ENCODE measurements at regions not wholly inside any gene's neighbourhood (a gene's known extent, or its start where the extent isn't known, plus 50 kb on each side); places are given as distances from the start of the nearest gene placed in this dataset.

GRCh38 chr7:81562581-81562980 is 207.3 kb downstream of the HGF start:
- Histone ChIP-seq H4K20me1 (ENCODE audit: control insufficient read depth, extremely low read depth, insufficient read depth, low read length) (no peaks in the 10 kb centered on the region), H3K4me2 (ENCODE audit: extremely low read depth, insufficient read depth, low read length) (no peak overlapping the region), H3K79me2 (ENCODE audit: control insufficient read depth, insufficient read depth, low read length) (no peaks in the 10 kb centered on the region), H3K36me3 (ENCODE audit: control insufficient read depth, insufficient read depth, low read length) (no peaks in the 10 kb centered on the region), H3K27me3 (ENCODE audit: control insufficient read depth, insufficient read depth, low read length) (no peaks in the 10 kb centered on the region), H3K27ac (ENCODE audit: insufficient read depth, low read length) (no peak overlapping the region), H2AFZ (ENCODE audit: low read length) (peak overlapping the region; percentile 39), H3K9ac (ENCODE audit: insufficient read depth, low read length) (no peak overlapping the region), H3K9me3 (ENCODE audit: control insufficient read depth, insufficient read depth, low read depth, low read length) (no peaks in the 10 kb centered on the region), H3K4me1 (ENCODE audit: control insufficient read depth, extremely low read depth, insufficient read depth, low read length) (no peaks in the 10 kb centered on the region), H3K4me3 (replicated peaks in 1 of 4; ENCODE audit: control extremely low read depth in 1 of 4, insufficient read depth in 1 of 4, low read depth in 3 of 4, low read length in 4 of 4) (no peak overlapping the region)
- no peak for DNase-seq (ENCODE audit: low read depth in 2 of 2)
- TF ChIP-seq EZH2 (IDR thresholded peaks at IDR 0.05; ENCODE audit: low read length, missing control alignments) (no peak), CTCF (conservative IDR thresholded peaks at IDR 0.05 in 1 of 2, IDR thresholded peaks at IDR 0.05 in 1 of 2; ENCODE audit: low read depth in 1 of 2, low read length in 2 of 2) (no peak)

GRCh38 chr7:81560708-81561107 is 209.1 kb downstream of the HGF start:
- H3K27me3 ChIP-seq (ENCODE audit: control insufficient read depth, insufficient read depth, low read length): no peaks in the 10 kb centered on the region
- H3K9ac ChIP-seq (ENCODE audit: insufficient read depth, low read length): no peak overlapping the region
- H3K9me3 ChIP-seq (ENCODE audit: control insufficient read depth, insufficient read depth, low read depth, low read length): no peaks in the 10 kb centered on the region
- H3K4me1 ChIP-seq (ENCODE audit: control insufficient read depth, extremely low read depth, insufficient read depth, low read length): no peaks in the 10 kb centered on the region
- peak in 1 of 2 donors; percentile 9 for DNase-seq (ENCODE audit: low read depth in 2 of 2)
- no peak overlapping the region for H3K4me3 ChIP-seq (replicated peaks in 1 of 4; ENCODE audit: control extremely low read depth in 1 of 4, insufficient read depth in 1 of 4, low read depth in 3 of 4, low read length in 4 of 4)
- H3K36me3 ChIP-seq (ENCODE audit: control insufficient read depth, insufficient read depth, low read length): no peaks in the 10 kb centered on the region
- no peak overlapping the region for H3K4me2 ChIP-seq (ENCODE audit: extremely low read depth, insufficient read depth, low read length)
- no peak for TF ChIP-seq EZH2 (IDR thresholded peaks at IDR 0.05; ENCODE audit: low read length, missing control alignments)
- TF ChIP-seq CTCF (conservative IDR thresholded peaks at IDR 0.05 in 1 of 2, IDR thresholded peaks at IDR 0.05 in 1 of 2; ENCODE audit: low read depth in 1 of 2, low read length in 2 of 2): no peak
- H4K20me1 ChIP-seq (ENCODE audit: control insufficient read depth, extremely low read depth, insufficient read depth, low read length): no peaks in the 10 kb centered on the region
- H2AFZ ChIP-seq (ENCODE audit: low read length): no peak overlapping the region
- H3K79me2 ChIP-seq (ENCODE audit: control insufficient read depth, insufficient read depth, low read length): no peaks in the 10 kb centered on the region
- no peak overlapping the region for H3K27ac ChIP-seq (ENCODE audit: insufficient read depth, low read length)

- Histone ChIP-seq H3K4me3 (replicated peaks in 1 of 4; ENCODE audit: control extremely low read depth in 1 of 4, insufficient read depth in 1 of 4, low read depth in 3 of 4, low read length in 4 of 4) (no peak overlapping the region), H2AFZ (ENCODE audit: low read length) (no peak overlapping the region)
Observed at GRCh38 chr7:81549484-81550016, 220.3 kb downstream of the HGF start.

More at GRCh38 chr7:81549484-81550016, 220.3 kb downstream of the HGF start:
- no peaks in the 10 kb centered on the region for H3K36me3 ChIP-seq (ENCODE audit: control insufficient read depth, insufficient read depth, low read length)
- H3K9ac ChIP-seq (ENCODE audit: insufficient read depth, low read length): no peak overlapping the region
- no peak for DNase-seq (ENCODE audit: low read depth in 2 of 2)
- H3K4me2 ChIP-seq (ENCODE audit: extremely low read depth, insufficient read depth, low read length): no peak overlapping the region
- no peaks in the 10 kb centered on the region for H3K79me2 ChIP-seq (ENCODE audit: control insufficient read depth, insufficient read depth, low read length)
- TF ChIP-seq EZH2 (IDR thresholded peaks at IDR 0.05; ENCODE audit: low read length, missing control alignments): no peak
- no peak for TF ChIP-seq CTCF (conservative IDR thresholded peaks at IDR 0.05 in 1 of 2, IDR thresholded peaks at IDR 0.05 in 1 of 2; ENCODE audit: low read depth in 1 of 2, low read length in 2 of 2)
- no peaks in the 10 kb centered on the region for H3K27me3 ChIP-seq (ENCODE audit: control insufficient read depth, insufficient read depth, low read length)
- H3K9me3 ChIP-seq (ENCODE audit: control insufficient read depth, insufficient read depth, low read depth, low read length): no peaks in the 10 kb centered on the region
- no peak overlapping the region for H3K27ac ChIP-seq (ENCODE audit: insufficient read depth, low read length)
- H3K4me1 ChIP-seq (ENCODE audit: control insufficient read depth, extremely low read depth, insufficient read depth, low read length): no peaks in the 10 kb centered on the region
- H4K20me1 ChIP-seq (ENCODE audit: control insufficient read depth, extremely low read depth, insufficient read depth, low read length): no peaks in the 10 kb centered on the region

Data from fibroblast of lung (primary cell).